OCI-LY7 (cell line): ENCODE measurements at regions not wholly inside any gene's neighbourhood (a gene's known extent, or its start where the extent isn't known, plus 50 kb on each side); places are given as distances from the start of the nearest gene placed in this dataset.

Experiments
- CTCF ChIP-seq: fragments of 200-600 bp; sonication (generic); conservative IDR thresholded peaks from 2 replicates; pipeline ENCODE4 v1.5.1; 2014; ENCODE audit warnings: mild to moderate bottlenecking, antibody characterized with exemption, low read length, moderate library complexity, mixed read lengths
- EZH2phosphoT487 ChIP-seq: fragments of 200-600 bp; sonication (generic); IDR thresholded peaks from 2 replicates; pipeline ENCODE4 v1.6.1; 2018; ENCODE audit warnings: low read depth, borderline replicate concordance, mild to moderate bottlenecking, mixed run types, antibody characterized with exemption, low read length, moderate library complexity, mixed read lengths

DNA sequence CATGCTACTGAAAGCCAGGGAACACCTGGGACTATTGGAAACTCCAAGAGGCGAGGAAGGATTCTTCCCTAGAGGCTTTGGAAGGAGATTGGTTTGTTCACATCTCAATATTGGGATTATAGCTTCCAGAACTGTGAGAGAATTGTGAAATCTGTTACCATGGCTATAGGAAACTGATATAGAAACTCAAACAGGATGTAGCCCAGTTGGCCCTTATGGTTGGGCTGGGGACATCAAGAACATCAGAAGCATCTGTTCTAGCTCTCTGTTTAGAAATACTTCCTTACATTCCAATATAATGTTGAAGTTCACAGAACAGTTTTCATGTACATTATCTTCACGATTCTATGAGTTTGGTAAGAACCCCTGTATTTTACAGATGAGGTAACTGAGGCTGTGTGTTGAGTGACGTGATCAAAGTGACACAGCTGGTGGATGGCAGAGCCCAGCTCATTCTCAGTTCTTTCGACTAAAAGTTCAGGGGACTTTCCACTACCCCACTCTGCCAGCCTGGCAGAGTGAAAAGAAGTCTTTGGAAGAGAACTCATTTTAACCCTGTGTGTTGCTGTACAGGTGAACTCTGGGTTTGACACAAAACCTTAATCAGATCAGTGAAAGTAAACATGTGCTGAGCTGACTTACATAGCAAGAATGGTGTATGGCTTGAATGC, 183.0 kb downstream of the GBA3 start:
- TF ChIP-seq CTCF (no peak), EZH2phosphoT487 (no peak)
